HG03103 (cell line): ENCODE measurements at regions not wholly inside any gene's neighbourhood (a gene's known extent, or its start where the extent isn't known, plus 50 kb on each side); places are given as distances from the start of the nearest gene placed in this dataset.

Experiments used
- ATAC-seq: cut with Tn5 transposase; IDR thresholded peaks from one replicate; pipeline ENCODE4 v1.9.1; 2021; ENCODE audit warnings: low read depth; ENCODE audit not compliant: unreplicated experiment

- ATAC-seq, result no peak
Measured at GRCh38 chr7:46539892-46540483, 618.9 kb upstream of the IGFBP3 start.

GRCh38 chr7:46537191-46537905, 616.3 kb upstream of the IGFBP3 start:
- ATAC-seq, result no peak

- ATAC-seq, result no peak
Measured at GRCh38 chr7:46534664-46535588, 613.9 kb upstream of the IGFBP3 start.

GRCh38 chr7:46533946-46534345, 612.9 kb upstream of the IGFBP3 start:
- ATAC-seq, result no peak

- ATAC-seq, result no peak
Measured at GRCh38 chr7:46532571-46532970, 611.5 kb upstream of the IGFBP3 start.

GRCh38 chr7:46530081-46530750, 609.1 kb upstream of the IGFBP3 start:
- no peak for ATAC-seq

GRCh38 chr7:46527360-46527759, 606.3 kb upstream of the IGFBP3 start:
- no peak for ATAC-seq

- ATAC-seq, result no peak
Measured at GRCh38 chr7:46525876-46526275, 604.8 kb upstream of the IGFBP3 start.

- ATAC-seq, result no peak
Measured at GRCh38 chr7:46524350-46524749, 603.3 kb upstream of the IGFBP3 start.

GRCh38 chr7:46522354-46522906, 601.4 kb upstream of the IGFBP3 start:
- ATAC-seq, result no peak

GRCh38 chr7:46518713-46519112, 597.6 kb upstream of the IGFBP3 start:
- no peak for ATAC-seq

- no peak for ATAC-seq
Measured at GRCh38 chr7:46515844-46516590, 594.9 kb upstream of the IGFBP3 start.

- no peak for ATAC-seq
Measured at GRCh38 chr7:46513447-46513848, 592.4 kb upstream of the IGFBP3 start.

- no peak for ATAC-seq
Measured at GRCh38 chr7:46512891-46513413, 591.9 kb upstream of the IGFBP3 start.

- no peak for ATAC-seq
Measured at GRCh38 chr7:46511442-46512215, 590.6 kb upstream of the IGFBP3 start.

- no peak for ATAC-seq
Measured at GRCh38 chr7:46508583-46508982, 587.5 kb upstream of the IGFBP3 start.

GRCh38 chr7:46507560-46507959, 586.5 kb upstream of the IGFBP3 start:
- ATAC-seq, result no peak

GRCh38 chr7:46494441-46494840, 573.4 kb upstream of the IGFBP3 start:
- ATAC-seq, result no peak

- ATAC-seq, result no peak
Measured at GRCh38 chr7:46494028-46494427, 573.0 kb upstream of the IGFBP3 start.
